Hepatocyte (in vitro differentiated cells): ENCODE measurements at regions not wholly inside any gene's neighbourhood (a gene's known extent, or its start where the extent isn't known, plus 50 kb on each side); places are given as distances from the start of the nearest gene placed in this dataset.

ENCODE experiments used
- EZH2phosphoT487 ChIP-seq: fragments of 200-600 bp; sonication (generic); IDR thresholded peaks from one replicate; pipeline ENCODE4 v1.6.1; 2018; ENCODE audit warnings: antibody characterized with exemption, mild to moderate bottlenecking, low read depth, moderate library complexity; ENCODE audit not compliant: unreplicated experiment, severe bottlenecking
- TF ChIP-seq, protein P1 (sequence below): fragments of 200-600 bp; sonication (generic); IDR thresholded peaks from 2 replicates; pipeline ENCODE4 v1.5.1; 2016; ENCODE audit warnings: antibody characterized with exemption, mild to moderate bottlenecking; ENCODE audit not compliant: poor library complexity

DNA sequence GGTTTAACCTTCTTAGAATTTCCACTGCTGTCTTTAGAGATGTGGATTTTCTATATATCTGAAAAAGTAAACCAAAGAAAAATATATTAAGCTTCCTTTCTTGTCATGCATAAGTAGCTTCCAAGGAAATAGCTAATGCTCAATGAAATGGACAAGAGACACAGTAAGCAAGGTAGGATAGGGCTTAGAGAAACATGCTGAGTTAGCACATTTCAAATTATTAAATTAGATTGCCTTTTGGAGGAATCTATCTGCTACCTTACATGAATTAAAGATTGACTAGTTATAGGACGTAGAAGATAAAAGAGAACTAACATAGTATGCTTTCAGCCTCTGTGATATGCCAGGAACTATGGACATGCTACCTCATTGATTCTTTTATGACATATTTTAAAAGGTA is 824.6 kb downstream of the TUSC7 start:
- TF ChIP-seq EZH2phosphoT487, result no peak
- TF ChIP-seq, protein P1, sequence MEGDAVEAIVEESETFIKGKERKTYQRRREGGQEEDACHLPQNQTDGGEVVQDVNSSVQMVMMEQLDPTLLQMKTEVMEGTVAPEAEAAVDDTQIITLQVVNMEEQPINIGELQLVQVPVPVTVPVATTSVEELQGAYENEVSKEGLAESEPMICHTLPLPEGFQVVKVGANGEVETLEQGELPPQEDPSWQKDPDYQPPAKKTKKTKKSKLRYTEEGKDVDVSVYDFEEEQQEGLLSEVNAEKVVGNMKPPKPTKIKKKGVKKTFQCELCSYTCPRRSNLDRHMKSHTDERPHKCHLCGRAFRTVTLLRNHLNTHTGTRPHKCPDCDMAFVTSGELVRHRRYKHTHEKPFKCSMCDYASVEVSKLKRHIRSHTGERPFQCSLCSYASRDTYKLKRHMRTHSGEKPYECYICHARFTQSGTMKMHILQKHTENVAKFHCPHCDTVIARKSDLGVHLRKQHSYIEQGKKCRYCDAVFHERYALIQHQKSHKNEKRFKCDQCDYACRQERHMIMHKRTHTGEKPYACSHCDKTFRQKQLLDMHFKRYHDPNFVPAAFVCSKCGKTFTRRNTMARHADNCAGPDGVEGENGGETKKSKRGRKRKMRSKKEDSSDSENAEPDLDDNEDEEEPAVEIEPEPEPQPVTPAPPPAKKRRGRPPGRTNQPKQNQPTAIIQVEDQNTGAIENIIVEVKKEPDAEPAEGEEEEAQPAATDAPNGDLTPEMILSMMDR, result no peak
